ENCODE measurements at regions not wholly inside any gene's neighbourhood (a gene's known extent, or its start where the extent isn't known, plus 50 kb on each side); places are given as distances from the start of the nearest gene placed in this dataset.

DNA sequence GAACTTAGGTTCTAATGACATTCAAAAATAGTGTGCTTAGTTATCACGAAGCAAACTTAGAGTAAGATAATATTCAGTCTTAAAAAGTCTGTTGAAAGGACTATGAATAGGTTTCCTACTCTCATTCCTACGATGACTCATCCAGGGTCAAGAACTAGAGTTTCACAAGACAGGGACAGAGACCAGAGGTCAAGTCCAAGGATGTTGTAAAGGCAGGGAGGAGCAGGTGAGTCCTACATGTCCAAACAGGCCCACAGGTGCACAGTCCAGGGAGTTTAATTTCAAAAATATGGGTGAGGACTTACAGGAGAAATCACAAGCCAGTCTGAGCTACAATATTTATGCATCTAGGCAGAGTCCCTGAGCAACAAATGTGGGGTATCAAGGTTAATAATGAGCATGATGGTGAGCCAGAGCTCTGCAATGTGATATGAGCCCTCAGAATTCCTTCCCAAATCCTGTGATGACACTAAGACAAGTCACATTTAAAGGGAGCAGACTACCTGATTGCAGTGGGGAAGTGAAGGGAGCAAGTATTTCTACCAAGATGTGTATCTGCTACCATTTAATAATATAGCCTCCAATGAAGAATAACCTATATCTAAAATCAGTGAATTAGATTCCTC is 100.0 kb upstream of the NRIP1 start (continued):
- TF ChIP-seq HNF4G (IDR thresholded peaks at IDR 0.05; ENCODE audit: borderline replicate concordance, low read depth, low read length) (peak; percentile 64), HNF4G (CRISPR knock-in tag; IDR thresholded peaks at IDR 0.05; ENCODE audit: borderline replicate concordance, low read depth) (no peak), NFKB2 (CRISPR knock-in tag; IDR thresholded peaks at IDR 0.05; ENCODE audit: borderline replicate concordance) (no peak), CC2D1A (CRISPR knock-in tag; IDR thresholded peaks at IDR 0.05) (no peak), SCMH1 (CRISPR knock-in tag; IDR thresholded peaks at IDR 0.05; ENCODE audit: borderline replicate concordance) (no peak), ADNP (CRISPR knock-in tag; IDR thresholded peaks at IDR 0.05) (no peak), ZNF337 (CRISPR knock-in tag; IDR thresholded peaks at IDR 0.05; ENCODE audit: borderline replicate concordance, low read depth) (no peak), ZNF441 (CRISPR knock-in tag; IDR thresholded peaks at IDR 0.05; ENCODE audit: borderline replicate concordance) (no peak), MAFK (conservative IDR thresholded peaks at IDR 0.05 in 1 of 2, IDR thresholded peaks at IDR 0.05 in 1 of 2; ENCODE audit: low read length in 2 of 2) (no peak), MLLT10 (CRISPR knock-in tag; IDR thresholded peaks at IDR 0.05) (no peak), PCBP2 (optimal IDR thresholded peaks at IDR 0.05; ENCODE audit: low read depth, low read length, poor library complexity, severe bottlenecking) (no peak), HNRNPK (IDR thresholded peaks at IDR 0.05; ENCODE audit: low read depth, low read length, poor library complexity, severe bottlenecking) (no peak), ZNF780A (CRISPR knock-in tag; IDR thresholded peaks at IDR 0.05) (no peak), ZNF24 (IDR thresholded peaks at IDR 0.05) (no peak), ZNF292 (CRISPR knock-in tag; IDR thresholded peaks at IDR 0.05; ENCODE audit: borderline replicate concordance, low read depth) (no peak), YEATS2 (CRISPR knock-in tag; IDR thresholded peaks at IDR 0.05; ENCODE audit: borderline replicate concordance) (no peak; the same call in 1 of the 2 replicates)
- TF ChIP-seq, protein P1, sequence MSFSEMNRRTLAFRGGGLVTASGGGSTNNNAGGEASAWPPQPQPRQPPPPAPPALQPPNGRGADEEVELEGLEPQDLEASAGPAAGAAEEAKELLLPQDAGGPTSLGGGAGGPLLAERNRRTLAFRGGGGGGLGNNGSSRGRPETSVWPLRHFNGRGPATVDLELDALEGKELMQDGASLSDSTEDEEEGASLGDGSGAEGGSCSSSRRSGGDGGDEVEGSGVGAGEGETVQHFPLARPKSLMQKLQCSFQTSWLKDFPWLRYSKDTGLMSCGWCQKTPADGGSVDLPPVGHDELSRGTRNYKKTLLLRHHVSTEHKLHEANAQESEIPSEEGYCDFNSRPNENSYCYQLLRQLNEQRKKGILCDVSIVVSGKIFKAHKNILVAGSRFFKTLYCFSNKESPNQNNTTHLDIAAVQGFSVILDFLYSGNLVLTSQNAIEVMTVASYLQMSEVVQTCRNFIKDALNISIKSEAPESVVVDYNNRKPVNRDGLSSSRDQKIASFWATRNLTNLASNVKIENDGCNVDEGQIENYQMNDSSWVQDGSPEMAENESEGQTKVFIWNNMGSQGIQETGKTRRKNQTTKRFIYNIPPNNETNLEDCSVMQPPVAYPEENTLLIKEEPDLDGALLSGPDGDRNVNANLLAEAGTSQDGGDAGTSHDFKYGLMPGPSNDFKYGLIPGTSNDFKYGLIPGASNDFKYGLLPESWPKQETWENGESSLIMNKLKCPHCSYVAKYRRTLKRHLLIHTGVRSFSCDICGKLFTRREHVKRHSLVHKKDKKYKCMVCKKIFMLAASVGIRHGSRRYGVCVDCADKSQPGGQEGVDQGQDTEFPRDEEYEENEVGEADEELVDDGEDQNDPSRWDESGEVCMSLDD (CRISPR knock-in tag; IDR thresholded peaks at IDR 0.05; ENCODE audit: borderline replicate concordance): no peak
- TF ChIP-seq, protein P2, sequence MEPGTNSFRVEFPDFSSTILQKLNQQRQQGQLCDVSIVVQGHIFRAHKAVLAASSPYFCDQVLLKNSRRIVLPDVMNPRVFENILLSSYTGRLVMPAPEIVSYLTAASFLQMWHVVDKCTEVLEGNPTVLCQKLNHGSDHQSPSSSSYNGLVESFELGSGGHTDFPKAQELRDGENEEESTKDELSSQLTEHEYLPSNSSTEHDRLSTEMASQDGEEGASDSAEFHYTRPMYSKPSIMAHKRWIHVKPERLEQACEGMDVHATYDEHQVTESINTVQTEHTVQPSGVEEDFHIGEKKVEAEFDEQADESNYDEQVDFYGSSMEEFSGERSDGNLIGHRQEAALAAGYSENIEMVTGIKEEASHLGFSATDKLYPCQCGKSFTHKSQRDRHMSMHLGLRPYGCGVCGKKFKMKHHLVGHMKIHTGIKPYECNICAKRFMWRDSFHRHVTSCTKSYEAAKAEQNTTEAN (CRISPR knock-in tag; conservative IDR thresholded peaks at IDR 0.05): no peak
- TF ChIP-seq, protein P3, sequence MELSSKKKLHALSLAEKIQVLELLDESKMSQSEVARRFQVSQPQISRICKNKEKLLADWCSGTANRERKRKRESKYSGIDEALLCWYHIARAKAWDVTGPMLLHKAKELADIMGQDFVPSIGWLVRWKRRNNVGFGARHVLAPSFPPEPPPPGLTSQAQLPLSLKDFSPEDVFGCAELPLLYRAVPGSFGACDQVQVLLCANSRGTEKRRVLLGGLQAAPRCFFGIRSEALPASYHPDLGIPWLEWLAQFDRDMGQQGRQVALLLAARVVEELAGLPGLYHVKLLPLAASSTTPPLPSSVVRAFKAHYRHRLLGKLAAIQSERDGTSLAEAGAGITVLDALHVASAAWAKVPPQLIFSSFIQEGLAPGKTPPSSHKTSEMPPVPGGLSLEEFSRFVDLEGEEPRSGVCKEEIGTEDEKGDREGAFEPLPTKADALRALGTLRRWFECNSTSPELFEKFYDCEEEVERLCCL (CRISPR knock-in tag; IDR thresholded peaks at IDR 0.05; ENCODE audit: borderline replicate concordance): no peak
- TF ChIP-seq, protein P4, sequence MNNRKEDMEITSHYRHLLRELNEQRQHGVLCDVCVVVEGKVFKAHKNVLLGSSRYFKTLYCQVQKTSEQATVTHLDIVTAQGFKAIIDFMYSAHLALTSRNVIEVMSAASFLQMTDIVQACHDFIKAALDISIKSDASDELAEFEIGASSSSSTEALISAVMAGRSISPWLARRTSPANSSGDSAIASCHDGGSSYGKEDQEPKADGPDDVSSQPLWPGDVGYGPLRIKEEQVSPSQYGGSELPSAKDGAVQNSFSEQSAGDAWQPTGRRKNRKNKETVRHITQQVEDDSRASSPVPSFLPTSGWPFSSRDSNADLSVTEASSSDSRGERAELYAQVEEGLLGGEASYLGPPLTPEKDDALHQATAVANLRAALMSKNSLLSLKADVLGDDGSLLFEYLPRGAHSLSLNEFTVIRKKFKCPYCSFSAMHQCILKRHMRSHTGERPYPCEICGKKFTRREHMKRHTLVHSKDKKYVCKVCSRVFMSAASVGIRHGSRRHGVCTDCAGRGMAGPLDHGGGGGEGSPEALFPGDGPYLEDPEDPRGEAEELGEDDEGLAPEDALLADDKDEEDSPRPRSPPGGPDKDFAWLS (CRISPR knock-in tag; IDR thresholded peaks at IDR 0.05; ENCODE audit: borderline replicate concordance): no peak
